ENCODE measurements at regions not wholly inside any gene's neighbourhood (a gene's known extent, or its start where the extent isn't known, plus 50 kb on each side); places are given as distances from the start of the nearest gene placed in this dataset.

- no peak for TF ChIP-seq CTCF (IDR thresholded peaks at IDR 0.05; ENCODE audit: low read depth, low read length, missing input control)
- no peak for TF ChIP-seq RXRA (IDR thresholded peaks at IDR 0.05)
- TF ChIP-seq MAX (IDR thresholded peaks at IDR 0.05): no peak
- TF ChIP-seq REST (IDR thresholded peaks at IDR 0.05): no peak
Observed at GRCh38 chr10:43857931-43858315, 209.2 kb upstream of the ZNF32 start.

Data from liver (tissue), 3 donors.